HuH-7.5 (cell line): ENCODE measurements at regions not wholly inside any gene's neighbourhood (a gene's known extent, or its start where the extent isn't known, plus 50 kb on each side); places are given as distances from the start of the nearest gene placed in this dataset.
"Not testable (repeated sequence)": the region's sequence is repeated elsewhere in the genome, so short reads cannot be mapped to it uniquely, and the experiment has no call there.

ENCODE experiments used
- DNase-seq: peaks from one replicate; pipeline ENCODE4 v3.0.0; 2011; ENCODE audit warnings: low spot score

DNA sequence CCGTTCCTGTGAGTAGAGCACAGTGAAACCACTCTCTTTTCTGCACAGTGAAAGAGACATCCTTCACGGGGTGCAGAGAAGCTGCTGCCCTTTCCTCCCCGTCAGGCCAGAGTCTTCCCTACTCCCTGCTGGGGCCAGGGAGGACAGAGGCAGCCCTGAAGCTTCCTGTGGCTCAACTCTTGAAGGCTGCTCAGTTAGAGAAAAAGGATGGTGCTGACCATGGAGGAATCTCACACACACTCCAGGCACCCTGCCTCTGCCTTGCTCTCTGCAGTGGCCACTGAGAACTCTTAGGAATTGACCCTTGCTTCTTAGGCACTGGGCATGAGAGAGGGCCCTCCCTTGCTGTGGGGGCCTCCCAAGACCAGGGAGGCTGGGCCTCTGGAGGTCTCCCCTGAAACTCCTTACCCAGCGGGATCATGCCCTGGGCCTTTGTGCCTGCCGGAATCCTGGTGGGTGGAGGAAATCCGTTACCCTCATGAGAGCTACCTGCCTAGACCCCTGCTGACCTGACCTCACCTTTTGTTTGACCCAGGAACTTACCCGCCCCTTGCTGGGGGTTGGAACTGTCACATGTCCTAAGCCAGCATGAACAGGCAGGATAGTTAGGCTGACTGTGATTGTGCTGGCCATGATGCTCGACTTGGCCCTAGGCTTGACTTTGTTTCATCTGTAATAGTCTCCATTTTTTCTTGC is 65.0 kb upstream of the CD93 start:
- no peak for DNase-seq

DNA sequence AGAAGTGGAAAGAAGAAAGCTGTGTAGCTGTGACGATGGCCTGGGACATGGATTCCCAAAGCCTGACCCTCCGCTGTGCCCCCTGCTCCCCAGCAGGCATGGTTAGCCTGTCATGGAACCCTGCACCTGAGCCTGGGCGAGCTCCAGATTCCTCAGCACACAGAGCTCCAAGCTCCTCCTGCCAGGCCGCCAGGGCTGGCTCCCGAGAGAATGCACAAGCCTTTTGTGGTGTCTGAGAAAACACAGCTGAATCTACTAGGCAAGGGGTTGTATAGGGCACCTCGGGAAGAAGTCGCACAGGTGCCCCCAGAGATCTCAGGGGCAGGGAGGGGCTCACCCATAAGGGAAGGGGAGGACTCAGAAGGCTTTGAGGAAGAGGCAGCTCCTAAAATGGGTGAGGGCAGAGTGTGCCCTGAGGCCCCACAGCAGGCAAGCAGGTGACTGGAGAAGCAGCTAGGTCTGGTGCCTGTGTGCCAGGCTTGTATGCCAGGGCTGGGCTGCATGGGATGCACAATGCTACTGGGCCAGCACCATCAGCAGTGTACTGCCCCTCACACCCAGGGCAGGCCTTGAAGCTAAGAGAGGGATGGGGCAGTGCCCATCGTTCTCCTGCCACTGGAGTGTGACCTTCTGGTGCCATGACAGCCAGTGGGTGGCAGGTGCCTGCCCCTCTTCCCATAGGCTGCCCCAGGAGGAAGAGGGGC is 64.3 kb upstream of the CD93 start:
- DNase-seq: no peak

DNA sequence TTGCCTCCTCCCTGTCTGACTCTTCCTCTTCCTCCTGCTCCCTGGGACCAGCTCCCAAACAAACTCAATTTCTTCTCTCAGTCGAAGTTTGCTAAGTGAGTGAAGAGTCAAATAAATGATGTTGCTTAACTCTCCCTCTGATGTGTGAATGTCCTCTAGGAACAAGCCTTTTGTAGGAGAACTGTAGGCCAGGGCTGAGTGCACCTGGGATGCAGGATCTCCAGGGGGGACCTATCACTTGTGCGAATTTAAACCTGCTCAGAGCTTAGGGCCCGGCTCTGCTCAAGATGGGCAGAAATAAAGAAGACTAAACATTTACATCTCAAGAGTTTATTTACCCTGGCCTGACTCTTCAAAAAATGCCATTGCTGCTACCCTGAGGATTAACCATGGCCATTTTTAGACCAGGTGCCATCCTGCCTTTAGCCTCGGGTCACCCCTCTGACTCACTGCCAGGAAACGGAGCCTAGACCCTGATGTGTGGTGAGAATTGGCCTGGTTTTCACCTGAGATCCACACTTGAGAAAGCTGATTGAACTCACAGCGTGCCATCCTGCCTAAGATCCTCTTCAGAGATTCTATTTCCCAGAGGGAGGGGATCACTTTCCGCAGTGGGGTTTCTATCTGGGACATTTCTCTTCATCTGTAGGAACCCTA is 63.6 kb upstream of the CD93 start:
- no peak for DNase-seq

DNA sequence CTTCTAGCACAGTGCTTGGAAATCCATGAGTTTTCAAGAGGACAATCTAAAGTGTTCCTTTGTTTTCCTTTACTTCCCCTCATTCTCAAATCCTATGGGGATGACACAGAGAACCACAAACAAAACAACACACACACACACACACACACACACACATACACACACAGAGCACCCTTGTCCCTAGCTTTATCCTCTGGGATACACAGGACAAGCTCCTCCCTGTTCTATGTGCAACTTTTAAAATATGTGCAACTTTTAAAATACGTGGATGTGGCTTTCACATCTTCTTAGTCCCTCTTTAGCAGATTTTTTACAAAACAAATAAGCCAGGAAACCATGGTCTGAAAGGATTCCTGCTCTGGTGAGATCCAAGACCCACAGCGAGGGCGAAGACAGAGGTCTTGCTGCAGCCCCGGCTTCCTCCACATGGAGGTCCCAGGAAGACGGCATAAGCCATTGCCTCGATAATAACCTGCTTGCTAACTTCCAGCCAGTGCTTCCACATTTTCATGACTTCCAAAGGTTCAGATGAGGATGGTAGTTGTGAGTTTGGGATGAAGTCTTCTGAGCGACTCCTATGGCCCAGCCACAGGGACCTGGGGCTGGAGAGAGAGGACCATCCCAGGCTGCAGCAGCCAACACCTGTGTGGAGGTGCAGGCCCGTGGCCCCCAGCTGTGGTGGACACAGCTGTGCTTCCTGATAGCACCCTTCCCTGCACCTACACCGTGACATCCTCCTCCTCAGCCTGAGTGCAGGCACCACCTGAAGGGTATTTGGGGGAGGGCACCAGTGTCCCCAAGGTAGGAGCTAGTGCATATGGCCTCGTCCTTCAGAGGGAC is 62.8 kb upstream of the CD93 start:
- DNase-seq: no peak

- DNase-seq: no peak
Observed at GRCh38 chr20:23147964-23148730, 62.0 kb upstream of the CD93 start.

DNA sequence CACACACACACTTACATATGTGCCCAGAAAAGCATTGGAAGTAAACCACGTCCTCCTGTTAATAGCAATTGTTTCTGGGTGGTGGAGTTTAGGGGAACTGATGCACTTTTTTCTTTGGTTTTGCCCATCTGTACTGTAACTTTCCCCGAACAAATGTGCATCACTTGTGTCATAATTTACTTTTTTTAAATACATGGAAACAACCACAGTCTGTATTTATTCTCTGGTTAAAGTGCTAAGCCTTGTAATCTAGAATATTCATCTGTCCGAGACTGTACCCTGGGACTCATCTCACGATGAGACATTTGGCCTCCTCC is 61.5 kb upstream of the CD93 start:
- DNase-seq: no peak

DNA sequence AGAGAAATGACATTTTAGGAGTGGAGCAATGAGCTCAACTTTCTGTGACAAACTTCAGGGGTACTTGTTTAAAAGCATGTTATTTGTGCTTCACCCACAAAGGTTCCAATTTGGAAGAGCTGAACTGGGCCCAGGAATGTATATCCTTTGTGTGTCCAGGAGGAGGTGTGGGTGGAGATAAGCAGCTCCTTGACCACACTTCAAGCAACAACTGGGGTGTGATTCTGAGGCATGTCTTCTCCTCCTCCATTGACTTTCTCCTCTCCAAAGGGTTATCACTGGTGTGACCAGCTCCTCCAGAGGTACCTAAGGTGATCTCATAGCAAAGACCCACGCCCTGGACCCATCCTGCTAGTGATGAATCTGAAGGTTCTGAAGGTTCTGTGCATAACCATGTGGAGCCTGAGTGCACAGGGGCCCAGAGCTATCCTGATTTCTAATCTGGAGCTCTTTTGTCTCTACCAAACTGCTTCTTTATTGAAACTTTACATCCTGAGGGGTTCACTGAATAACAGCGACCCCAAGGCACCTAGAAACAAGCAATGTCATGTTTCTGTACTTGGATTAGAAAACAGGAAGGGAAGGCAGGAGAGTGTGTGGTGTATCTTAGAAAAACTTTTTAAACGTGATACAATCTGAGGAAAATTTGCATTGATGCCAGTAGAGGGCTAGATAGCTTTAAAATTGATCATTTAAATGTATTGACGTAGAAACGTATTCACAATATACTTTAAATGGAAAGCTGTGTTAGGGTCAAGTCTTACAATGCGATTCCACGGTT is 60.9 kb upstream of the CD93 start:
- no peak for DNase-seq

DNA sequence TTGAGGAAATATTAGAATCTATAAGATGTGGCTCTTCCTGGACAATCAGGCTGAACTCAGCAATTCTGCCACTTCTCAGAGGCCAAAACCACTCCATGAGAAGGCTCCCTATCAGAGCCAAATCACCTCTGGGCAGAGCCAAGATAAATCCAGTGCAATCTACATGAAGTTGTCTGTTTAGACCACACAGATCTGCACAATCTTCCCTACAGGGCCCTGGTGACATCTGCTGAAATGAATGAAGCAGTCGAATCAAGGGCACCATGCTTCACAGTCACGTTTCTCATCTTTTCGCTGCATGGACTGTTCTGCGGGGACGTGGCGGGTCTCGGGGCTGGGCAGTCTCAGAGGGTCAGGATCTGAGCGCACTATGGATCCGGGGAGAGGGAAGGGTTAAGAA is 60.1 kb upstream of the CD93 start:
- no peak for DNase-seq

- DNase-seq: no peak
Observed at GRCh38 chr20:23145281-23145700, 59.2 kb upstream of the CD93 start.

DNA sequence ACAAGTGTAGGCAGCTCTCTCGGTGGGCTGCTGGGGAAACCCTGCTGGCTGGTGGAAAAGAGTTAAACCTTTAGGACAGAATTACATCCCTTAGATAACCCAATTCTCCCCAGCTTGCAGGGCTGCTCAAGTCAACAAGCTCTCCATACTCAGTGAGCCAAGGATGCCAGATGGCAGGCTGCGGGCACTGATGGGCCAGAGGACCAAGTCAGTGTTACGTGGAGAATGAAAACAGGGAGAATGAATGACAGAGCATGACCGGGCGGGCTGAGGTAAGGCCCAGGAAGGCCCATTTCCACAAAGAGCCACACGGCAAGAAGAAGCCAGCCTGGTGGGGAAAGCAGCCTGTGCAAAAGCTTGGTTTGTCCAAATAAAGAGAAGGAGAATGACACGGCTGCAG is 58.7 kb upstream of the CD93 start:
- no peak for DNase-seq

- DNase-seq: no peak
Observed at GRCh38 chr20:23143986-23144690, 58.0 kb upstream of the CD93 start.

- no peak for DNase-seq
Observed at GRCh38 chr20:23143098-23143497, 57.0 kb upstream of the CD93 start.

DNA sequence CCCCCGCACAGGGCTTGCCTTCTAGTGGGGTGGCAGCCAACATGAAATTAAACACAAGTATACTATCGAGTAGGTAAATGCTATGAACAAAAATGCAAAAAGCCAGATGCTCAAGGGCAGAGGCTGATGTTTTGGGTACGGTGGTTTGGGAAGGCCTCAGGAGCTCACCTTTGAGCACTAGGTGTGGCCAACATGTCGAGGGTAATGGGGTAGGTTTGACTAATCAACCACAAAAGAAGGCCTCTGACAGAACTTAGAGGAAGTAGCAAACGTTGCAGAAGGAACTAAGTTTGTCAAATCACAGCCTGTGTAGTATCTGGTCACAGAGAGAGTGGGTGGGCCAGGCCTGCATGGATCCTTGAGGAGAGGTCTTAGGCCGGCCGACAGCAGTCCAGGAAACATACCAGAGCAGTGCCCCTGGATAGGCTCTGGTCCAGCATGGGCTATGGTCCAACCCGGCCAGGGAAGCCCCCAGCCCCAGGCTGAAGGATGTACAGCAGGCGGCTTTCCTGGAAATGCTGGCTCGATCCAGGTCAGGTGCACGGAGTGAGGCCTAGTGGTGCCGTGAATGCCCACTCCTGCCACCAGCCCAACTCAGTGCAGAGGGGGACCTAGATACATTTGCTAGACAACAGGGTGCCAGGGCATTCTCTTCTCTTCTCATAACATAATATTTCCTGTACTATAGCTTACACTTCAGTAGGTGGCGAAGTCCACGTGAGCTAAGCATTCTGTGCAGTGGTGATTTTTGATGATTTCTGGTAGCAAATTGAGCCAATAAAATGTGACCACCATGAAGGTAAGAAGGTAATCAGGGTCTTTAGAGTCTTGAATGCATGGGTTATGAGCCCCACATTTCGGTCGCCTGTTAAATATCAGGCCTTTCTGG is 56.3 kb upstream of the CD93 start:
- no peak for DNase-seq

- no peak for DNase-seq
Observed at GRCh38 chr20:23141450-23142161, 55.5 kb upstream of the CD93 start.

DNA sequence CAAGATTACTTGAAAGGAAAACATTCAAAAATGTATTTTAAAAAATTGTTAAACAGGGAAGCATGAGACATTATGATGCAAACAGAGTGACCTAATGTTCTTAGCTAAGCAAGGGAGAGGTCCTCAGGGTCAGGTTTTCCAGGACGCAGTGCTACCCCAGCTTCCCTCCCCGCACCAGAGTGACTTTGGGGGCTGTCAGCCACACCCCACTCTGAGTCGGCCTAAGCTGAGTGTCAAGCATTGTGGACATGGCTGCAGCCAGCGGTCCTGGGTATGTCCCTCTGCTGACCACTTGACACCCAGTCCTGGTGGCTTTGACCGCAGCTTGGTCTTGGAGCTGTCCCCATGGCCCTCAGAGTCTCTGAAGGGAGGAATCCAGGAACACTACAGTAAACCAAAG is 54.9 kb upstream of the CD93 start:
- no peak for DNase-seq

DNA sequence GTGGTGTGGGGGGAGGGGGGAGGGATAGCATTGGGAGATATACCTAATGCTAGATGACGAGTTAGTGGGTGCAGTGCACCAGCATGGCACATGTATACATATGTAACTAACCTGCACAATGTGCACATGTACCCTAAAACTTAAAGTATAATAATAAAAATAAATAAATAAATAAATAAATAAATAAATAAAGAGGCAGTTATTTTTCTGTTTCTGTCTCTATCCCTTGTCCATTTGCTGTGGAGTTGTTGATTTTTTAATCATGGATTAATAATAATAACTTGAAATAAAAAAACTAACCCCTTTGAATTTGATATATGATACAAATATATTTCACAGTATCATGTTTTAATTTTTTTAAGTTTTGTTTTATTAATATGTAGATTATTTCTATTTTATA is 53.9 kb upstream of the CD93 start:
- not testable (repeated sequence) for DNase-seq

GRCh38 chr20:23139524-23139923 is 53.4 kb upstream of the CD93 start:
- no peak for DNase-seq

DNA sequence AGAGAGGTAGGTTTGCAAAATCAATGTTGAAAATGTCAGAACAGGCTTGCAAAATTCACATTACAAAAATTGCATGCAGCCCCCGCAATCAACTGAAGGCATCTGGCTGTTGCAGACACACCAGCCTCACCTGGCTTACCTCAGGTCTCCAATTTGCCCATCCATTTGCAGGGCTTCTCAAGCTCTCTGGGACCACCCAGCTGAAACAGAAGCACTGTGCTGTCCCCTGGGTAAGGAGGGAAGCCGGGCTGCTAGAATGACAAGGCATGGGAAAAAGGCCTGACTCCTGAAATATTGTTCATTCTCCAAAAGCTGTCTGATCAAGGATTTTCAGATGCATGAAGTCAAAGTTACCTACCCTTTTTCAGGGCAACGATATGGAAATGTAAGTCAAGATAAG is 52.6 kb upstream of the CD93 start:
- no peak for DNase-seq

DNA sequence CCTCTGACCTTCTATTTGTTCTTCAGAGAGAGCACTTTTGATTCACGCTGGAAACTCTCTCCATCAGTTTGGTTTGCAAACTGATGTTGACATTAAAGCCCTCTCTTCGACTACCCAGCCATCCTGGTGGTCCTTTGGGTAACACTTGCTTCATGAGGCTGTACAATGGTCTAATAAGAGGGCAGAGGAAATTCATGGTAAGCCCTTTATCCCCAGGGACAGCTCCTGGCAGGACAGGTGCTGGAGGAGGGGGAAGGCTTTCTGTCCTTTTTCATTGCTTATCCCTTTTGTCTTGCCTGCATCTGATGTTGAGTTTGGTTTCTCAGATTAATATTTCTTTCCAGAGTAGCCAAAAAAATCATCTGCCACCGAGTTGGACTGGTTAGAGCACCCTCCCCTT is 52.1 kb upstream of the CD93 start:
- DNase-seq: no peak
